ENCODE measurements at regions not wholly inside any gene's neighbourhood (a gene's known extent, or its start where the extent isn't known, plus 50 kb on each side); places are given as distances from the start of the nearest gene placed in this dataset.
A peak's percentile ranks its signal among the peaks of the same experiment; 100 is the strongest.

GRCh38 chr1:68378296-68379084 is 71.3 kb downstream of the RPE65 start:
- peak; percentile 81 for DNase-seq (ENCODE audit: low read depth)

- DNase-seq (ENCODE audit: low read depth) = no peak
These were observed 72.7 kb downstream of the RPE65 start for GRCh38 chr1:68377098-68377497.

GRCh38 chr1:68376441-68376840 is 73.3 kb downstream of the RPE65 start:
- DNase-seq (ENCODE audit: low read depth) = no peak

GRCh38 chr1:68375919-68376318 is 73.8 kb downstream of the RPE65 start:
- peak; percentile 32 for DNase-seq (ENCODE audit: low read depth)

- DNase-seq (ENCODE audit: low read depth) = no peak
These were observed 76.6 kb downstream of the RPE65 start for GRCh38 chr1:68373173-68373572.

GRCh38 chr1:68372487-68372886 is 77.3 kb downstream of the RPE65 start:
- no peak for DNase-seq (ENCODE audit: low read depth)

GRCh38 chr1:68370101-68370915 is 79.4 kb downstream of the RPE65 start:
- DNase-seq (ENCODE audit: low read depth) = no peak

- no peak for DNase-seq (ENCODE audit: low read depth)
These were observed 83.2 kb downstream of the RPE65 start for GRCh38 chr1:68366572-68366971.

- DNase-seq (ENCODE audit: low read depth) = no peak
These were observed 83.9 kb downstream of the RPE65 start for GRCh38 chr1:68365709-68366382.

- peak; percentile 39 for DNase-seq (ENCODE audit: low read depth)
These were observed 86.4 kb downstream of the RPE65 start for GRCh38 chr1:68363339-68363738.

GRCh38 chr1:68361346-68361910 is 88.3 kb downstream of the RPE65 start:
- DNase-seq (ENCODE audit: low read depth) = peak; percentile 16

GRCh38 chr1:68359045-68359444 is 90.7 kb downstream of the RPE65 start:
- DNase-seq (ENCODE audit: low read depth) = peak; percentile 73

GRCh38 chr1:68358439-68358838 is 91.3 kb downstream of the RPE65 start:
- DNase-seq (ENCODE audit: low read depth) = no peak

GRCh38 chr1:68355614-68356013 is 94.1 kb downstream of the RPE65 start:
- DNase-seq (ENCODE audit: low read depth) = no peak

GRCh38 chr1:68352202-68352601 is 97.6 kb downstream of the RPE65 start:
- DNase-seq (ENCODE audit: low read depth) = no peak

GRCh38 chr1:68347415-68347814 is 102.3 kb downstream of the RPE65 start:
- no peak for DNase-seq (ENCODE audit: low read depth)

- DNase-seq (ENCODE audit: low read depth) = peak; percentile 36
These were observed 103.5 kb downstream of the RPE65 start for GRCh38 chr1:68346188-68346808.

- DNase-seq (ENCODE audit: low read depth) = no peak
These were observed 105.5 kb downstream of the RPE65 start for GRCh38 chr1:68344208-68344607.

GRCh38 chr1:68340951-68341350 is 108.6 kb upstream of the WLS start:
- no peak for DNase-seq (ENCODE audit: low read depth)

- peak; percentile 16 for DNase-seq (ENCODE audit: low read depth)
These were observed 107.2 kb upstream of the WLS start for GRCh38 chr1:68339505-68339904.

GRCh38 chr1:68338081-68338480 is 105.8 kb upstream of the WLS start:
- no peak for DNase-seq (ENCODE audit: low read depth)

- DNase-seq (ENCODE audit: low read depth) = no peak
These were observed 99.7 kb upstream of the WLS start for GRCh38 chr1:68332041-68332440.

Data from M059J (cell line).